ENCODE measurements at regions not wholly inside any gene's neighbourhood (a gene's known extent, or its start where the extent isn't known, plus 50 kb on each side); places are given as distances from the start of the nearest gene placed in this dataset.

DNA sequence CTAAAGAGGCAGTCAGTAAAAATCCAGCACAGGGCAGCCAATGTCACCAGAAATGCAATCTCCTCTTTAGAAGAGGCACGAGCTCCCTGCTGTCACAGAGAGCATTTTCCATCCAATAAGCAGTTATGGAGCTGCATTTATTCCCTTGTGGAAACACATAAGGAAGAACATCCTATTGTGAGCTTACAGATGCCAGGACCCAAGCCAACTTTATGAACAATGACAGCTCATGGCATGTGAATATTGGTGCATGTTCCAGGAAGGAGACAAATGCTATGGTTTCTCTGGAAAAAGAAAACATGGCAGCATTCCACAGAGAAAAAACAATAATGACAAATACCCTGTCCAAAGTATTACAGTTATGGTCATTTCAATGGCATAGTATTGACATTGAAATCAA, 955.6 kb downstream of the UQCRFS1 start:
- DNase-seq (no peak), ATAC-seq (no peak)
- WGBS (ENCODE audit: insufficient coverage, low coverage, low lambda C conversion rate, missing lambda C conversion rate): 11% methylated on average over 1 of the region's 1 CpG
- Histone ChIP-seq H3K4me3 (no peak overlapping the region), H3K4me1 (no peaks in the 10 kb centered on the region), H3K9me3 (no peaks in the 10 kb centered on the region), H3K36me3 (no peaks in the 10 kb centered on the region), H3K27me3 (no peaks in the 10 kb centered on the region), H3K27ac (no peak overlapping the region)
- TF ChIP-seq, protein P1, sequence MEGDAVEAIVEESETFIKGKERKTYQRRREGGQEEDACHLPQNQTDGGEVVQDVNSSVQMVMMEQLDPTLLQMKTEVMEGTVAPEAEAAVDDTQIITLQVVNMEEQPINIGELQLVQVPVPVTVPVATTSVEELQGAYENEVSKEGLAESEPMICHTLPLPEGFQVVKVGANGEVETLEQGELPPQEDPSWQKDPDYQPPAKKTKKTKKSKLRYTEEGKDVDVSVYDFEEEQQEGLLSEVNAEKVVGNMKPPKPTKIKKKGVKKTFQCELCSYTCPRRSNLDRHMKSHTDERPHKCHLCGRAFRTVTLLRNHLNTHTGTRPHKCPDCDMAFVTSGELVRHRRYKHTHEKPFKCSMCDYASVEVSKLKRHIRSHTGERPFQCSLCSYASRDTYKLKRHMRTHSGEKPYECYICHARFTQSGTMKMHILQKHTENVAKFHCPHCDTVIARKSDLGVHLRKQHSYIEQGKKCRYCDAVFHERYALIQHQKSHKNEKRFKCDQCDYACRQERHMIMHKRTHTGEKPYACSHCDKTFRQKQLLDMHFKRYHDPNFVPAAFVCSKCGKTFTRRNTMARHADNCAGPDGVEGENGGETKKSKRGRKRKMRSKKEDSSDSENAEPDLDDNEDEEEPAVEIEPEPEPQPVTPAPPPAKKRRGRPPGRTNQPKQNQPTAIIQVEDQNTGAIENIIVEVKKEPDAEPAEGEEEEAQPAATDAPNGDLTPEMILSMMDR (IDR thresholded peaks at IDR 0.05): no peak
- TF ChIP-seq POLR2A (IDR thresholded peaks at IDR 0.05): no peak
- intact Hi-C loops (cut with DNase I): no loop called here

DNA sequence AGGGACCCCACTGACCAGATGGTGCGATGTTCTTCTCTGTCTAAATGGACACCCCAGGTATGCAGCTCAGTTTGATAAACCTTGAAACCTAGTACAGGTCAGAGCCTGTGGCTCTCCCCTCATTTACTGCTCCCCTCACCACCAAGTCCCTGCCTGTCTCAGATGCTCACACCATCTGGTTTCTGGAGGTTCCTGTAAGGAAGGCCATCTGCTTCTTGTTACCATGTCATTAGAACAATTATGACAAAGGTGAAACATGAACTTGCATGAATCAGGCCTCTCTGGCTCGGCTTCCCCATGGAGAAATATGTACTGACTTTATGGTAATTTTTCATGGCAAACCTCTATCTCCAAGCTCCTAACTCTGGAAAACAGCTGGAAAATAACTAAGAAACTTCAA, 965.7 kb downstream of the UQCRFS1 start:
- no peak for DNase-seq
- H3K4me1 ChIP-seq: no peaks in the 10 kb centered on the region
- 29% methylated on average over 1 of the region's 2 CpGs for WGBS (ENCODE audit: insufficient coverage, low coverage, low lambda C conversion rate, missing lambda C conversion rate)
- H3K27me3 ChIP-seq: no peaks in the 10 kb centered on the region
- H3K4me3 ChIP-seq: no peak overlapping the region
- intact Hi-C loops (cut with DNase I): no loop called here
- no peak overlapping the region for H3K27ac ChIP-seq
- ATAC-seq: no peak
- TF ChIP-seq, protein P1 (IDR thresholded peaks at IDR 0.05): no peak
- no peak for TF ChIP-seq POLR2A (IDR thresholded peaks at IDR 0.05)
- H3K36me3 ChIP-seq: no peaks in the 10 kb centered on the region
- no peaks in the 10 kb centered on the region for H3K9me3 ChIP-seq

DNA sequence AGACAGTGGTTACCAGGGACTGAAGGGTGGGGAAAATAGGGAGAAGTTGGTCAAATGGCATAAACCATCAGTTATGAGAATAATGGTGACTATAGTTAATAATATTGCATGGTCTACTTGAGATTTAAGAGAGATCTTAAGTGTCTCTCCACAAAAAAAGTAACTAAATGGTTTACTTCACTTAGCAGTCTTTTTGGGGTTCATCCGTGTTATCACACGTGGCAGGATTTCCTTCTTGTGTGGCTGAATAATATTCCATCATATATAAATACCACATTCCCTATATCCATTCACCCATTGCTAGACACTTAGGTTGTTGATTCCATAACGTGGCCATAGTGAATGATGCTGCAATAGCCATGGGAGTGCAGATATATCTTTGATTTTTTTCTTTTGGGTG, 967.0 kb downstream of the UQCRFS1 start:
- intact Hi-C loops (cut with DNase I): no loop called here
- ATAC-seq: no peak

DNA sequence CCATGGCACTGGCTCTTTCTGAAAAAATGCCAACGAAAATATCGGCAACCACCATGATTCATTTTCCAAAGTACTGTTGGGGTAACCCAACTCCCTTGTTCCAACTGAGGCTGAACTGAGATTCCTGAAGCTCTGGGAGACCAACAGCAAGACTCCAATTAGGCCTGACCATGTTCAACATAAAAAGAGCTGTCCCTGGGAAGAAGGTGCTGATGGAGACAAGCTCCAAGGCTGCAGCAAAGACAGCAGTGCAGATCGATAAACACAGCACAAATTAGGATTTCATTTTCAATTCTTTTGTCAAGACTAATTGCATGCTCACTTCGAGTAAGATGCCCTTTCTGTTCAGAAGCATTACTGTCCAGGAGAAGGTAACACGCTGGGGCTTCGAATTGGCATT, 968.0 kb downstream of the UQCRFS1 start:
- 67% methylated on average over 6 of the region's 6 CpGs for WGBS (ENCODE audit: insufficient coverage, low coverage, low lambda C conversion rate, missing lambda C conversion rate)
- intact Hi-C loops (cut with DNase I): no loop called here

More for the DNA sequence above, 967.0 kb downstream of the UQCRFS1 start:
- Histone ChIP-seq H3K36me3 (no peaks in the 10 kb centered on the region), H3K27ac (no peak overlapping the region), H3K9me3 (no peaks in the 10 kb centered on the region), H3K27me3 (no peaks in the 10 kb centered on the region), H3K4me1 (no peaks in the 10 kb centered on the region), H3K4me3 (no peak overlapping the region)
- no peak for DNase-seq
- TF ChIP-seq, protein P1 (IDR thresholded peaks at IDR 0.05): no peak
- no peak for TF ChIP-seq POLR2A (IDR thresholded peaks at IDR 0.05)
- WGBS (ENCODE audit: insufficient coverage, low coverage, low lambda C conversion rate, missing lambda C conversion rate): 32% methylated on average over 3 of the region's 3 CpGs

More for the DNA sequence above, 968.0 kb downstream of the UQCRFS1 start:
- no peak overlapping the region for H3K27ac ChIP-seq
- H3K4me1 ChIP-seq: no peaks in the 10 kb centered on the region
- no peak for TF ChIP-seq POLR2A (IDR thresholded peaks at IDR 0.05)
- TF ChIP-seq, protein P1 (IDR thresholded peaks at IDR 0.05): no peak
- ATAC-seq (no peak), DNase-seq (no peak)
- H3K4me3 ChIP-seq: no peak overlapping the region
- no peaks in the 10 kb centered on the region for H3K9me3 ChIP-seq
- no peaks in the 10 kb centered on the region for H3K27me3 ChIP-seq
- H3K36me3 ChIP-seq: no peaks in the 10 kb centered on the region
